ENCODE measurements at regions not wholly inside any gene's neighbourhood (a gene's known extent, or its start where the extent isn't known, plus 50 kb on each side); places are given as distances from the start of the nearest gene placed in this dataset.

GRCh38 chr9:89666950-89667349 is 62.1 kb downstream of the GADD45G start:
- no peaks in the 10 kb centered on the region for H3K9me3 ChIP-seq
- H3K4me3 ChIP-seq: no peak overlapping the region
- 92 to 100% methylated on average over 3 of the region's 6 CpGs for WGBS, 2 donors (ENCODE audit: low coverage in 1 of 2)
- no peaks in the 10 kb centered on the region for H3K27me3 ChIP-seq
- no peak overlapping the region for H3K27ac ChIP-seq
- ATAC-seq: no peak
- peaks cover 0 to 13% (median 7%) of the 10 kb centered on the region in 3 donors for H3K4me1 ChIP-seq
- TF ChIP-seq POLR2AphosphoS5 (IDR thresholded peaks at IDR 0.05) (no peak), CTCF (IDR thresholded peaks at IDR 0.05) (no peak)
- H3K36me3 ChIP-seq: no peaks in the 10 kb centered on the region

GRCh38 chr9:89667726-89668125 is 62.9 kb downstream of the GADD45G start:
- Histone ChIP-seq H3K27me3 (no peaks in the 10 kb centered on the region), H3K27ac (no peak overlapping the region), H3K4me1 (peaks cover 0 to 5% (median 1%) of the 10 kb centered on the region in 3 donors), H3K9me3 (no peaks in the 10 kb centered on the region), H3K4me3 (no peak overlapping the region), H3K36me3 (no peaks in the 10 kb centered on the region)
- WGBS, 2 donors (ENCODE audit: low coverage in 1 of 2): 73% methylated on average over 2 of the region's 8 CpGs; no CpG with 5 or more reads in 1 of the 2 donors
- ATAC-seq: no peak
- TF ChIP-seq CTCF (IDR thresholded peaks at IDR 0.05) (no peak), EP300 (IDR thresholded peaks at IDR 0.05) (no peak), POLR2AphosphoS5 (IDR thresholded peaks at IDR 0.05) (no peak), POLR2A (IDR thresholded peaks at IDR 0.05) (no peak)

GRCh38 chr9:89668216-89668865 is 63.5 kb downstream of the GADD45G start:
- 50 to 64% methylated on average over 1 to 5 of the region's 7 CpGs for WGBS, 2 donors (ENCODE audit: low coverage in 1 of 2)
- no peaks in the 10 kb centered on the region for H3K9me3 ChIP-seq
- no peaks in the 10 kb centered on the region for H3K4me1 ChIP-seq
- no peak overlapping the region for H3K4me3 ChIP-seq
- H3K27ac ChIP-seq: no peak overlapping the region
- ATAC-seq: no peak
- no peaks in the 10 kb centered on the region for H3K27me3 ChIP-seq
- no peak for TF ChIP-seq POLR2AphosphoS5 (IDR thresholded peaks at IDR 0.05)
- TF ChIP-seq EP300 (IDR thresholded peaks at IDR 0.05): no peak
- no peaks in the 10 kb centered on the region for H3K36me3 ChIP-seq

GRCh38 chr9:89668866-89669246 is 64.0 kb downstream of the GADD45G start:
- no peaks in the 10 kb centered on the region for H3K36me3 ChIP-seq
- H3K4me3 ChIP-seq: no peak overlapping the region
- H3K9me3 ChIP-seq: no peaks in the 10 kb centered on the region
- TF ChIP-seq POLR2AphosphoS5 (IDR thresholded peaks at IDR 0.05) (no peak), EP300 (IDR thresholded peaks at IDR 0.05) (no peak), POLR2A (IDR thresholded peaks at IDR 0.05) (no peak), CTCF (IDR thresholded peaks at IDR 0.05) (no peak)
- H3K27ac ChIP-seq: no peak overlapping the region
- no CpG with 5 or more reads among the region's 2 CpGs for WGBS, 2 donors (ENCODE audit: low coverage in 1 of 2)
- no peaks in the 10 kb centered on the region for H3K27me3 ChIP-seq
- H3K4me1 ChIP-seq: no peaks in the 10 kb centered on the region
- no peak for ATAC-seq

- ATAC-seq: no peak
- no peaks in the 10 kb centered on the region for H3K9me3 ChIP-seq
- no CpG with 5 or more reads among the region's 2 CpGs for WGBS, 2 donors (ENCODE audit: low coverage in 1 of 2)
- no peaks in the 10 kb centered on the region for H3K36me3 ChIP-seq
- no peak overlapping the region for H3K4me3 ChIP-seq
- TF ChIP-seq CTCF (IDR thresholded peaks at IDR 0.05) (no peak), POLR2A (IDR thresholded peaks at IDR 0.05) (no peak), POLR2AphosphoS5 (IDR thresholded peaks at IDR 0.05) (no peak), EP300 (IDR thresholded peaks at IDR 0.05) (no peak)
- H3K4me1 ChIP-seq: no peaks in the 10 kb centered on the region
- H3K27ac ChIP-seq: no peak overlapping the region
- H3K27me3 ChIP-seq: no peaks in the 10 kb centered on the region
Measured at GRCh38 chr9:89669361-89669842, 64.6 kb downstream of the GADD45G start.

Measured in gastroesophageal sphincter (tissue), 4 donors.